Loucy (cell line): ENCODE measurements at regions not wholly inside any gene's neighbourhood (a gene's known extent, or its start where the extent isn't known, plus 50 kb on each side); places are given as distances from the start of the nearest gene placed in this dataset.
A peak's percentile ranks its signal among the peaks of the same experiment; 100 is the strongest.

Source experiments
- H2AFZ ChIP-seq: fragments of 200-600 bp; sonication (generic); 2 replicates; pipeline ENCODE4 v1.6.0; 2016; ENCODE audit warnings: antibody characterized with exemption, mild to moderate bottlenecking, low read length, moderate library complexity
- H3F3A ChIP-seq: fragments of 200-600 bp; 2 replicates; pipeline ENCODE4 v1.6.0; 2016; ENCODE audit warnings: antibody characterized with exemption, low read depth, mild to moderate bottlenecking
- H3K27me3 ChIP-seq: fragments of 200-600 bp; sonication (generic); 2 replicates; pipeline ENCODE4 v1.6.1; 2014; ENCODE audit warnings: low read length, mild to moderate bottlenecking; ENCODE audit not compliant: insufficient read depth, poor library complexity, severe bottlenecking
- H3K36me3 ChIP-seq: fragments of 200-600 bp; sonication (generic); 2 replicates; pipeline ENCODE4 v1.6.1; 2016; ENCODE audit warnings: low read length; ENCODE audit not compliant: insufficient read depth
- H3K4me1 ChIP-seq: fragments of 200-600 bp; sonication (generic); 2 replicates; pipeline ENCODE4 v1.5.1; 2014; ENCODE audit warnings: low read length, mild to moderate bottlenecking; ENCODE audit not compliant: insufficient read depth, poor library complexity, severe bottlenecking
- H3K4me2 ChIP-seq: fragments of 200-600 bp; sonication (generic); 2 replicates; pipeline ENCODE4 v1.6.0; 2014; ENCODE audit warnings: antibody characterized with exemption, low read length, low read depth, mild to moderate bottlenecking; ENCODE audit not compliant: poor library complexity, severe bottlenecking
- H3K4me3 ChIP-seq: fragments of 200-600 bp; sonication (generic); 2 replicates; pipeline ENCODE4 v1.5.1; 2014; ENCODE audit warnings: low read length, mild to moderate bottlenecking, mixed read lengths; ENCODE audit not compliant: poor library complexity, severe bottlenecking
- H3K79me2 ChIP-seq: fragments of 200-600 bp; sonication (generic); 2 replicates; pipeline ENCODE4 v1.6.1; 2014; ENCODE audit warnings: low read length; ENCODE audit not compliant: insufficient read depth
- H3K9ac ChIP-seq: fragments of 200-600 bp; sonication (generic); 2 replicates; pipeline ENCODE4 v1.6.0; 2014; ENCODE audit warnings: mild to moderate bottlenecking, low read depth, low read length, moderate library complexity; ENCODE audit not compliant: poor library complexity, severe bottlenecking
- H3K9me2 ChIP-seq: fragments of 200-600 bp; sonication (generic); replicated peaks from 2 replicates; pipeline ENCODE4 v1.6.1; 2016; ENCODE audit warnings: low read depth, low read length, mixed read lengths
- H3K9me3 ChIP-seq: fragments of 200-600 bp; sonication (generic); 2 replicates; pipeline ENCODE4 v1.6.1; 2014; ENCODE audit warnings: mild to moderate bottlenecking, antibody characterized with exemption, low read length, low read depth; ENCODE audit not compliant: insufficient read depth
- H4K20me1 ChIP-seq: fragments of 200-600 bp; sonication (generic); 2 replicates; pipeline ENCODE4 v1.6.0; 2014; ENCODE audit warnings: antibody characterized with exemption, low read length, mild to moderate bottlenecking; ENCODE audit not compliant: insufficient read depth, poor library complexity, severe bottlenecking
- CTCF ChIP-seq: fragments of 200-600 bp; sonication (generic); conservative IDR thresholded peaks from 2 replicates; pipeline ENCODE4 v1.5.1; 2014; ENCODE audit warnings: mild to moderate bottlenecking, antibody characterized with exemption, low read length
- EZH2phosphoT487 ChIP-seq: fragments of 200-600 bp; IDR thresholded peaks from 2 replicates; pipeline ENCODE4 v1.6.1; 2018; ENCODE audit warnings: antibody characterized with exemption, mild to moderate bottlenecking, moderate library complexity, borderline replicate concordance

- peaks cover 4% of the 10 kb centered on the region; the same call in 1 of the 2 replicates for H3K9me3 ChIP-seq
- H3K4me2 ChIP-seq: no peak overlapping the region
- no peaks in the 10 kb centered on the region for H3K36me3 ChIP-seq
- H3K9ac ChIP-seq: no peak overlapping the region
- H3F3A ChIP-seq: no peaks in the 10 kb centered on the region
- H3K4me1 ChIP-seq: peaks cover 24% of the 10 kb centered on the region
- no peaks in the 10 kb centered on the region for H4K20me1 ChIP-seq
- no peaks in the 10 kb centered on the region for H3K79me2 ChIP-seq
- H3K9me2 ChIP-seq: no peaks in the 10 kb centered on the region
- no peak overlapping the region for H2AFZ ChIP-seq
- no peak overlapping the region for H3K4me3 ChIP-seq
- no peak for TF ChIP-seq EZH2phosphoT487
- no peak for TF ChIP-seq CTCF
- H3K27me3 ChIP-seq: no peaks in the 10 kb centered on the region
Measured at GRCh38 chr11:92109466-92109865, 115.2 kb upstream of the FAT3 start.

- Histone ChIP-seq H3F3A (no peaks in the 10 kb centered on the region), H2AFZ (peak overlapping the region; percentile 64), H3K79me2 (no peaks in the 10 kb centered on the region), H3K4me2 (peak overlapping the region; percentile 12), H3K9me2 (no peaks in the 10 kb centered on the region), H3K4me3 (no peak overlapping the region), H3K9ac (no peak overlapping the region), H3K4me1 (peaks cover 24% of the 10 kb centered on the region), H3K36me3 (no peaks in the 10 kb centered on the region), H3K9me3 (no peaks in the 10 kb centered on the region), H4K20me1 (no peaks in the 10 kb centered on the region), H3K27me3 (no peaks in the 10 kb centered on the region)
- TF ChIP-seq CTCF: no peak
- TF ChIP-seq EZH2phosphoT487: no peak
Measured at GRCh38 chr11:92107331-92107730, 117.3 kb upstream of the FAT3 start.

GRCh38 chr11:92104349-92104748 is 120.3 kb upstream of the FAT3 start:
- no peaks in the 10 kb centered on the region for H3F3A ChIP-seq
- TF ChIP-seq EZH2phosphoT487: no peak
- no peak for TF ChIP-seq CTCF
- H3K9ac ChIP-seq: no peak overlapping the region
- H2AFZ ChIP-seq: no peak overlapping the region
- no peaks in the 10 kb centered on the region for H4K20me1 ChIP-seq
- H3K4me3 ChIP-seq: no peak overlapping the region
- no peaks in the 10 kb centered on the region for H3K36me3 ChIP-seq
- peaks cover 20% of the 10 kb centered on the region for H3K4me1 ChIP-seq
- H3K9me2 ChIP-seq: no peaks in the 10 kb centered on the region
- H3K9me3 ChIP-seq: no peaks in the 10 kb centered on the region
- no peak overlapping the region for H3K4me2 ChIP-seq
- no peaks in the 10 kb centered on the region for H3K27me3 ChIP-seq
- H3K79me2 ChIP-seq: no peaks in the 10 kb centered on the region
